ENCODE measurements at regions not wholly inside any gene's neighbourhood (a gene's known extent, or its start where the extent isn't known, plus 50 kb on each side); places are given as distances from the start of the nearest gene placed in this dataset.

GRCh38 chr20:55375920-55376319 is 629.4 kb downstream of the CBLN4 start:
- Histone ChIP-seq H3K4me1 (ENCODE audit: insufficient read depth) (no peaks in the 10 kb centered on the region), H3K36me3 (ENCODE audit: insufficient read depth) (peaks cover 8% of the 10 kb centered on the region; the same call in 1 of the 2 replicates), H3K4me2 (no peak overlapping the region), H3K4me3 (no peak overlapping the region), H3F3A (replicated peaks; ENCODE audit: low read depth) (no peaks in the 10 kb centered on the region), H2AFZ (no peak overlapping the region), H3K27ac (ENCODE audit: low read depth) (no peak overlapping the region), H4K20me1 (replicated peaks; ENCODE audit: insufficient read depth) (no peaks in the 10 kb centered on the region), H3K79me2 (replicated peaks; ENCODE audit: insufficient read depth) (no peaks in the 10 kb centered on the region), H3K9me2 (ENCODE audit: insufficient read depth) (no peaks in the 10 kb centered on the region), H3K27me3 (ENCODE audit: insufficient read depth) (no peaks in the 10 kb centered on the region)
- Mint-ChIP-seq H3K4me3 (no peak overlapping the region), H3K27me3 (ENCODE audit: insufficient read depth, low read depth, poor library complexity) (no peaks in the 10 kb centered on the region), H3K9me3 (peaks cover 91% of the 10 kb centered on the region), H3K4me1 (no peaks in the 10 kb centered on the region), H3K27ac (no peak overlapping the region), H3K36me3 (ENCODE audit: low read depth) (peaks cover 15% of the 10 kb centered on the region; the same call in 2 of the 3 replicates)
- ATAC-seq (no peak), DNase-seq (ENCODE audit: low spot score) (no peak)
- TF ChIP-seq ZNF462 (CRISPR knock-in tag; IDR thresholded peaks at IDR 0.05), result no peak
- no peak for TF ChIP-seq ZNF331 (CRISPR knock-in tag; IDR thresholded peaks at IDR 0.05; ENCODE audit: low read depth)
- no peak for TF ChIP-seq JUNB (IDR thresholded peaks at IDR 0.05; ENCODE audit: unreplicated experiment)
- no peak for TF ChIP-seq NANOG (IDR thresholded peaks at IDR 0.05; ENCODE audit: borderline replicate concordance)
- no peak for TF ChIP-seq EZH2 (IDR thresholded peaks at IDR 0.05; ENCODE audit: low read depth, unreplicated experiment)
- TF ChIP-seq CREB1 (CRISPR knock-in tag; IDR thresholded peaks at IDR 0.05; ENCODE audit: low read depth), result no peak
- TF ChIP-seq ETS1 (IDR thresholded peaks at IDR 0.05), result no peak
- TF ChIP-seq POLR2AphosphoS5 (IDR thresholded peaks at IDR 0.05; ENCODE audit: low read depth), result no peak
- TF ChIP-seq ZNF114 (CRISPR knock-in tag; IDR thresholded peaks at IDR 0.05), result no peak
- TF ChIP-seq CTCF (conservative IDR thresholded peaks at IDR 0.05; ENCODE audit: low read depth in 2 of 2), result no peak
- no peak for TF ChIP-seq REST (IDR thresholded peaks at IDR 0.05; ENCODE audit: unreplicated experiment)
- no peak for TF ChIP-seq STAT1 (IDR thresholded peaks at IDR 0.05; ENCODE audit: unreplicated experiment)
- no peak for TF ChIP-seq EZH2phosphoT487 (IDR thresholded peaks at IDR 0.05; ENCODE audit: unreplicated experiment)

All from GM23338 (cell line).